VCaP (cell line): ENCODE measurements at regions not wholly inside any gene's neighbourhood (a gene's known extent, or its start where the extent isn't known, plus 50 kb on each side); places are given as distances from the start of the nearest gene placed in this dataset.

Experiments used
- H3K27ac ChIP-seq: fragments of 450-650 bp; 2 replicates; pipeline ENCODE4 v1.5.1; 2017
- TF ChIP-seq, protein P1 (sequence below): fragments of 450-650 bp; conservative IDR thresholded peaks from 2 replicates; pipeline ENCODE4 v1.5.1; 2017; ENCODE audit warnings: mild to moderate bottlenecking, moderate library complexity

DNA sequence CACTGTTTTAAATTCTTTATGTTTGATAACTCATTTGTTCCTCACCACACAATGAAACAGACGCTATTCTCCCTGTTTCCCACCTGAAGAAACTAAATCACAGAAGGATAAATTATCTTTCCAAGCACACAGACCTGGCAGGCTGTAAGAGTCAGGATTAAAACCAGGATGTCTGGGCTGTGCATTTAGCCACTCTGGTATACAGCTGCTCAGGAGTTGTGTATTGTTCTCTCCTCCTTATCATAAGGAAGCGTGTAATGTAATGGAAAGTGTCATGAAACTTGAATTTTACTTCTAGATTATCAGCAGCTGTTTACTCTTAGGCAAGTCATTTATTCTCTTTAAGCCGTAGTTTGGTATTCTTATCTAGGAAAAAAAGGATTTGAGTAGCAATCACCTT is 154.8 kb upstream of the LRIG3 start:
- TF ChIP-seq, protein P1, sequence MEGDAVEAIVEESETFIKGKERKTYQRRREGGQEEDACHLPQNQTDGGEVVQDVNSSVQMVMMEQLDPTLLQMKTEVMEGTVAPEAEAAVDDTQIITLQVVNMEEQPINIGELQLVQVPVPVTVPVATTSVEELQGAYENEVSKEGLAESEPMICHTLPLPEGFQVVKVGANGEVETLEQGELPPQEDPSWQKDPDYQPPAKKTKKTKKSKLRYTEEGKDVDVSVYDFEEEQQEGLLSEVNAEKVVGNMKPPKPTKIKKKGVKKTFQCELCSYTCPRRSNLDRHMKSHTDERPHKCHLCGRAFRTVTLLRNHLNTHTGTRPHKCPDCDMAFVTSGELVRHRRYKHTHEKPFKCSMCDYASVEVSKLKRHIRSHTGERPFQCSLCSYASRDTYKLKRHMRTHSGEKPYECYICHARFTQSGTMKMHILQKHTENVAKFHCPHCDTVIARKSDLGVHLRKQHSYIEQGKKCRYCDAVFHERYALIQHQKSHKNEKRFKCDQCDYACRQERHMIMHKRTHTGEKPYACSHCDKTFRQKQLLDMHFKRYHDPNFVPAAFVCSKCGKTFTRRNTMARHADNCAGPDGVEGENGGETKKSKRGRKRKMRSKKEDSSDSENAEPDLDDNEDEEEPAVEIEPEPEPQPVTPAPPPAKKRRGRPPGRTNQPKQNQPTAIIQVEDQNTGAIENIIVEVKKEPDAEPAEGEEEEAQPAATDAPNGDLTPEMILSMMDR = no peak

DNA sequence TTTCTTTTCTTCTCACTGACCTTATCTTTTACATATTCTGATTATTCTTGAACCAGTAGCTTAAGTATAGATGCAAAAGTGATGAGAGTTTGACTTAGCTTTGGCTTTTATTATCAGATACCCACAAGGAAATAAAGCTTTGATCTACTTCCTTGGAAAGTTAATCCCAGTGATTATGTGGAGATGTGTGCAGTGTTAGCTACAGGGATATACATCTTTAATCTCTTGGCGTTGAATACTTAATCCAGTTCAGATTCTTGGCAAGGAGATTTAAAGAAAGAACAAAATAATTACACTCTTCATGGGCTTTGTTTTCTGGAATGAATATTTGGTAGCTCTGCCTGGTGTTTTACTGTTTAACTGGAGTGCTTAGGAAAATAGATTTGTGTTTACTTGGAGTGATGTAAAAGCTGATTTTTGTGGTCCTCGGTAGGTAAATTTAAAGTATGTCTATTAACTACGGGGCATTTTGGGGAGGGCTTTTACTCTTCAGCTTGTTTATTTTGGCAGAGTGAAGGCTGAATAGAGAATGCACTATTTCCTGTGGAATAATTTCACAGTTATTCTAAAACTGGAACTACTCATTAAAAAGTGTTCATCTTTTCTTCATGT is 150.1 kb upstream of the LRIG3 start:
- H3K27ac ChIP-seq = peak overlapping the region; percentile 56
- TF ChIP-seq, protein P1 = no peak

More for the DNA sequence above, 154.8 kb upstream of the LRIG3 start:
- H3K27ac ChIP-seq = no peak overlapping the region; the same call in 1 of the 2 replicates

DNA sequence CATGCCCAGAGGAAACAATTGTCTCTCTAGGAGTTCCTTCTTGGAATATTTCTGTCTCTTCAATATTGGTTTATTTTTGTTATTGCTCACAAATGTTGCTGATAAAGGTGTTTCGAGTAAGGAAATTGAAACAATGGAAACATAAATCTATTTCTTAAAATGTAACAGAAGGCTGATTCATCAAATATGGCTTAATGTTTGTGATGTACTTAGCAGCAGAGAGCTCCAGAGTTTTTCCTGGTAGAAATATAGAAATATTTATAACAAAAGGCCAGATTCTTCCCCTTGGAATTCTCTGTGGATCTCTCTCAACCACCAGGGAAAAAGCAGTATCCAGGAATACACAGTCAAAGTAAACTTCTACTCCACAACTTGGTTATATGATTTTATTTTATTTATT is 149.2 kb upstream of the LRIG3 start:
- TF ChIP-seq, protein P1 = no peak
- H3K27ac ChIP-seq = peak overlapping the region; percentile 56; the same call in 1 of the 2 replicates

- H3K27ac ChIP-seq = no peak overlapping the region
- TF ChIP-seq, protein P1 = no peak
Measured at GRCh38 chr12:59068436-59068835, 148.1 kb upstream of the LRIG3 start.

- TF ChIP-seq, protein P1 = no peak
- H3K27ac ChIP-seq = no peak overlapping the region
Measured at GRCh38 chr12:59067083-59067482, 146.8 kb upstream of the LRIG3 start.

DNA sequence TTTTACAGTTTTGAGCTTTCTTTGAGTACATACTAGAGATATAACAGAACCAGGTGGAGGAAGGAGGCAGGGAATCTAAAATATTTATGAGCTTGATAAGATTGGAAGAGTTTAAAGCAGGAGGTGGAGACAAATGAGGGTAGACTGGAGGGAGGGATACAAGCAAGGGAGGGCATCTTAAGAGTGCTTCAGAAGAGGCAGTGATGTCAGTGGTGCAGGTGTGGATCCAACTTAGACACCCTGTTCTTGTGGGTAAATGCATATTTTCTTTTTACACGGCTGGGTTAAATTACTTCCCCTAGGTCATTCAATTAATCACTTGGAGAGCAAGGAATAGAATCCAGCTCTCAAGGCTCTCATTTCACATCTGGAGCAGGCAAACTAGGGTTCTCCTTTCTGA is 146.1 kb upstream of the LRIG3 start:
- TF ChIP-seq, protein P1 = no peak
- H3K27ac ChIP-seq = no peak overlapping the region

GRCh38 chr12:59059088-59059935 is 139.0 kb upstream of the LRIG3 start:
- TF ChIP-seq, protein P1 = no peak
- H3K27ac ChIP-seq = no peak overlapping the region
